ENCODE measurements at regions not wholly inside any gene's neighbourhood (a gene's known extent, or its start where the extent isn't known, plus 50 kb on each side); places are given as distances from the start of the nearest gene placed in this dataset.
"Not testable (repeated sequence)": the region's sequence is repeated elsewhere in the genome, so short reads cannot be mapped to it uniquely, and the experiment has no call there.

DNA sequence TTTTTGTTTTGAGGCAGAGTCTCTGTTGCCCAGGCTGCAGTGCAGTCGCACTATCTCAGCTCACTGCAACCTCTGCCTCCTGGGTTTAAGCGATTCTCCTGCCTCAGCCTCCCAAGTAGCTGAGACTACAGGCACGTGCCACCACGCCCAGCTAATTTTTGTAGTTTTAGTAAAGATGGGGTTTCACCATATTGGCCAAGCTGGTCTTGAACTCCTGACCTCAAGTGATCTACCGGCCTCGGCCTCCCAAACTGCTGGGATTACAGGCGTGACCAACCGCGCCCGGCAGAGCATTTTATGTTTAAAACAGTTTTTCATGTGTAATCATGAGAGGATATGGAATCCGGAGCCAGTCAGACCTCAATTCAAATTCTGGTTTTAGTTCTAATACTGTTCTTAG is 94.0 kb upstream of the CHD2 start:
- not testable (repeated sequence) for H3K27ac Mint-ChIP-seq; H3K36me3 Mint-ChIP-seq; H3K9me3 Mint-ChIP-seq (ENCODE audit: low read depth); H3K27me3 Mint-ChIP-seq
- Mint-ChIP-seq H3K4me1 (ENCODE audit: low read depth) (peaks cover 40% of the 10 kb centered on the region), H3K4me3 (peak overlapping the region; percentile 18)

- Mint-ChIP-seq H3K4me3 (no peak overlapping the region), H3K36me3 (peaks cover 3% of the 10 kb centered on the region)
These were observed 93.4 kb upstream of the CHD2 start for GRCh38 chr15:92806763-92807162.

GRCh38 chr15:92807971-92808571 is 92.1 kb upstream of the CHD2 start:
- Mint-ChIP-seq H3K4me3 (peak overlapping the region; percentile 95), H3K27me3 (no peaks in the 10 kb centered on the region), H3K4me1 (ENCODE audit: low read depth) (peaks cover 47% of the 10 kb centered on the region), H3K27ac (peak overlapping the region; percentile 97), H3K9me3 (ENCODE audit: low read depth) (no peaks in the 10 kb centered on the region), H3K36me3 (peaks cover 3% of the 10 kb centered on the region)

More at GRCh38 chr15:92806763-92807162, 93.4 kb upstream of the CHD2 start:
- Mint-ChIP-seq H3K27me3 (no peaks in the 10 kb centered on the region), H3K9me3 (ENCODE audit: low read depth) (no peaks in the 10 kb centered on the region), H3K27ac (no peak overlapping the region), H3K4me1 (ENCODE audit: low read depth) (peaks cover 44% of the 10 kb centered on the region)

GRCh38 chr15:92808598-92809063 is 91.5 kb upstream of the CHD2 start:
- H3K4me3 Mint-ChIP-seq = peak overlapping the region; percentile 95
- peaks cover 3% of the 10 kb centered on the region for H3K36me3 Mint-ChIP-seq
- no peaks in the 10 kb centered on the region for H3K9me3 Mint-ChIP-seq (ENCODE audit: low read depth)
- H3K27me3 Mint-ChIP-seq = no peaks in the 10 kb centered on the region
- peaks cover 50% of the 10 kb centered on the region for H3K4me1 Mint-ChIP-seq (ENCODE audit: low read depth)
- peak overlapping the region; percentile 97 for H3K27ac Mint-ChIP-seq

GRCh38 chr15:92809064-92809879 is 90.9 kb upstream of the CHD2 start:
- H3K9me3 Mint-ChIP-seq (ENCODE audit: low read depth) = no peaks in the 10 kb centered on the region
- peak overlapping the region; percentile 95 for H3K4me3 Mint-ChIP-seq
- H3K4me1 Mint-ChIP-seq (ENCODE audit: low read depth) = peaks cover 50% of the 10 kb centered on the region
- no peaks in the 10 kb centered on the region for H3K27me3 Mint-ChIP-seq
- H3K27ac Mint-ChIP-seq = peak overlapping the region; percentile 97
- H3K36me3 Mint-ChIP-seq = no peaks in the 10 kb centered on the region

GRCh38 chr15:92809880-92810361 is 90.2 kb upstream of the CHD2 start:
- peak overlapping the region; percentile 95 for H3K4me3 Mint-ChIP-seq
- H3K27ac Mint-ChIP-seq = peak overlapping the region; percentile 97
- no peaks in the 10 kb centered on the region for H3K27me3 Mint-ChIP-seq

GRCh38 chr15:92810418-92811138 is 89.5 kb upstream of the CHD2 start:
- peak overlapping the region; percentile 97 for H3K27ac Mint-ChIP-seq
- H3K9me3 Mint-ChIP-seq (ENCODE audit: low read depth) = no peaks in the 10 kb centered on the region
- H3K4me1 Mint-ChIP-seq (ENCODE audit: low read depth) = peaks cover 53% of the 10 kb centered on the region
- H3K36me3 Mint-ChIP-seq = no peaks in the 10 kb centered on the region
- H3K4me3 Mint-ChIP-seq = peak overlapping the region; percentile 95
- no peaks in the 10 kb centered on the region for H3K27me3 Mint-ChIP-seq

More at GRCh38 chr15:92809880-92810361, 90.2 kb upstream of the CHD2 start:
- Mint-ChIP-seq H3K36me3 (no peaks in the 10 kb centered on the region), H3K4me1 (ENCODE audit: low read depth) (peaks cover 52% of the 10 kb centered on the region), H3K9me3 (ENCODE audit: low read depth) (no peaks in the 10 kb centered on the region)

- peak overlapping the region; percentile 95 for H3K4me3 Mint-ChIP-seq
- H3K36me3 Mint-ChIP-seq = no peaks in the 10 kb centered on the region
- no peaks in the 10 kb centered on the region for H3K27me3 Mint-ChIP-seq
- H3K27ac Mint-ChIP-seq = peak overlapping the region; percentile 97
- peaks cover 54% of the 10 kb centered on the region for H3K4me1 Mint-ChIP-seq (ENCODE audit: low read depth)
- H3K9me3 Mint-ChIP-seq (ENCODE audit: low read depth) = no peaks in the 10 kb centered on the region
These were observed 88.8 kb upstream of the CHD2 start for GRCh38 chr15:92811148-92811913.

- H3K27me3 Mint-ChIP-seq = no peaks in the 10 kb centered on the region
- H3K36me3 Mint-ChIP-seq = no peaks in the 10 kb centered on the region
- H3K4me1 Mint-ChIP-seq (ENCODE audit: low read depth) = peaks cover 55% of the 10 kb centered on the region
- no peak overlapping the region for H3K4me3 Mint-ChIP-seq
- H3K9me3 Mint-ChIP-seq (ENCODE audit: low read depth) = no peaks in the 10 kb centered on the region
- peak overlapping the region; percentile 46 for H3K27ac Mint-ChIP-seq
These were observed 87.9 kb upstream of the CHD2 start for GRCh38 chr15:92812271-92812670.

DNA sequence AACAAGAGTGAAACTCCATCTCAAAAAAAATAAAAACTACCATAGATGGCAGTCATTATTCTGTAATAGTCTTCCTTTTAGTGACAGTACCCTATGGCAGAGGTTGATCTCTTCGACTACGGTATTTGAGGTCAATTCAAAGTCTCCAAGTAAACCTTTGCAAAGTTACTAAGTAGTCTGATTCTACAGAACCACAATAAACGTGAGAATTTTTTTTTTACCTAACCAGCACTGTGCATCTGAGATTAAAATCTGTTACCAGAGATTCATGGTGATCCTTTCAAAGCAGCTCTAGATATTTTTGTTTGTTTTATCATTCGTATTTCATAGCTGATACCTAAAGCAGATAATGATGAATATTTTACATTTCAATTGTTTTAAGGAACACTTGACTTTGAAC is 86.6 kb upstream of the CHD2 start:
- Mint-ChIP-seq H3K9me3 (ENCODE audit: low read depth) (no peaks in the 10 kb centered on the region), H3K4me3 (peak overlapping the region; percentile 75), H3K27ac (peak overlapping the region; percentile 94), H3K4me1 (ENCODE audit: low read depth) (peaks cover 58% of the 10 kb centered on the region), H3K36me3 (no peaks in the 10 kb centered on the region), H3K27me3 (no peaks in the 10 kb centered on the region)

- H3K4me3 Mint-ChIP-seq = peak overlapping the region; percentile 30
These were observed 82.7 kb upstream of the CHD2 start for GRCh38 chr15:92817339-92817886.

DNA sequence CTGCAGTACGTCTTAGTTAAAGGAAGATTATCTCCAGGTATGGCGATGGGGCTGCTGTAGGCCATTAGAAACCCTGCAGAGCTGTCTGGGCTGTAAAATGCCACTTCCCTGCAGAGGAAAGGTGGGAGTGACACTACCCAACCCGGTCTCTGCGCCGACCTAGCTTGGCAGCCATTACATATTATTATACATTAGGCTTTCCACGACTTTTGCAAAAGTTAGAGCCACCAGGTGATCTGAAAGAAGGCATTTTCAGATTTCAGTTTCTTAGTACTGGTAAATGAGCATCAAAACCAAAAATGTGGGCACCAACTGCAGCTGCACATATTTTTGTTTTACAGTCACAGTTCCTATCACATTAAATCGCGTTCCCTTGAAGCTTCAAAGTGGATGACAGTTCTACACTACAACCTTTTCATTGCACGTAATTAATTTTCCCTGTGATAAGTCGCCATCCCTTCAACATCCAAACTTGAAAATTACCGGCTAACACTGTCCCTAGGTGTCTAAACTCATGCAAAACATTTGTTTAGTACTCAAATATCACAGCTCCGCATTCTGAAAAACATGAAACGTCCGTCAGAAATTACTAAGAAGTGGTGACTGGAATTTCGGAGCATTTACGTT is 81.4 kb upstream of the CHD2 start:
- Mint-ChIP-seq H3K9me3 (ENCODE audit: low read depth) (no peaks in the 10 kb centered on the region), H3K4me1 (ENCODE audit: low read depth) (peaks cover 68% of the 10 kb centered on the region), H3K27ac (peak overlapping the region; percentile 87), H3K36me3 (no peaks in the 10 kb centered on the region), H3K4me3 (peak overlapping the region; percentile 89), H3K27me3 (no peaks in the 10 kb centered on the region)

More at GRCh38 chr15:92817339-92817886, 82.7 kb upstream of the CHD2 start:
- Mint-ChIP-seq H3K36me3 (no peaks in the 10 kb centered on the region), H3K27ac (peak overlapping the region; percentile 87), H3K4me1 (ENCODE audit: low read depth) (peaks cover 66% of the 10 kb centered on the region), H3K27me3 (no peaks in the 10 kb centered on the region), H3K9me3 (ENCODE audit: low read depth) (no peaks in the 10 kb centered on the region)

DNA sequence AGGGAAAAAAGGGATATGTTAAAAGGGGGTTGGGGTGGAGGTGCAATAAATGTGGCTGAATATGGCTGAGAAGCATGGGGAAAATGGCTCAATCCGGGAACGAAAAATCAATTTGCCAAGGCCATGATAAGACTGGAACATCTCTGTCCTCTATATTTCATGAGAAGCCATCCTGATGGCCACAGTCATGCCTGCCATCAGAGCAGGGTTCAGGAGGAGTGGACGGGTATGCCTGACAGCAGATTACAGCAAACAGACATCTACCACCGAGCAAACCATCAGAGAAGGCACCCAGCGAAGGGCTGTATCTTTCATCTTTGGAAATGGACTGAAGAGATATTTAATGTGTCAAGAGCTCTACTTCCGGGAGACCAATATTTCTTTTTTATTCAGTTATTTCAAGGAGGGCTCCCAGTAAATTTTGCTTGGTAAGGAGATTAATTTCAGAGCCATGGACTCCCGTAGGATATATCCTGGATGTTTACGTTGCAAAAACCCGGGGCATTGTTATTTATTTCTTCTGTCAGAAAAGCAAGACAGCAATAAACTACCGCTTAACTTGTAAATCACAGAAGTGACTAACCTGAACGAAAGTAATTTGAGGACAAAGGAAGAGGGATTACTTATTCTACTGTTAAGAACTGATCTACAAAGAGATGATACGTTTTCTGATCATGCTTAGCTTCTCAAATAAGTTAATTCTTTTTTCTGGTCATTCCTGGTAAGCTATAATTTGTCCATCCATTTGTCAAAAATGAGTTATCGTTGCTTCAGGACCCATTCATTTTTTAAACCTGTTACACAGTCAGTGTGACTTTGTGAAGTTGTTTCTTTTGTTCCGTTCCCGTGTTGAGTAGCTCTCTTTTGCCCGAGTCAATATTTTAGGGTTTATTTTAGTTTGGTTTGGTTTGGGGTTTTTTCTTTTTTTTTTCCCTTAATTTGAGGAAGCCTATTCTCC is 80.6 kb upstream of the CHD2 start:
- Mint-ChIP-seq H3K27ac (peak overlapping the region; percentile 87), H3K27me3 (no peaks in the 10 kb centered on the region), H3K4me3 (peak overlapping the region; percentile 89), H3K9me3 (ENCODE audit: low read depth) (no peaks in the 10 kb centered on the region), H3K4me1 (ENCODE audit: low read depth) (peaks cover 61% of the 10 kb centered on the region), H3K36me3 (no peaks in the 10 kb centered on the region)
